ENCODE measurements at regions not wholly inside any gene's neighbourhood (a gene's known extent, or its start where the extent isn't known, plus 50 kb on each side); places are given as distances from the start of the nearest gene placed in this dataset.

DNA sequence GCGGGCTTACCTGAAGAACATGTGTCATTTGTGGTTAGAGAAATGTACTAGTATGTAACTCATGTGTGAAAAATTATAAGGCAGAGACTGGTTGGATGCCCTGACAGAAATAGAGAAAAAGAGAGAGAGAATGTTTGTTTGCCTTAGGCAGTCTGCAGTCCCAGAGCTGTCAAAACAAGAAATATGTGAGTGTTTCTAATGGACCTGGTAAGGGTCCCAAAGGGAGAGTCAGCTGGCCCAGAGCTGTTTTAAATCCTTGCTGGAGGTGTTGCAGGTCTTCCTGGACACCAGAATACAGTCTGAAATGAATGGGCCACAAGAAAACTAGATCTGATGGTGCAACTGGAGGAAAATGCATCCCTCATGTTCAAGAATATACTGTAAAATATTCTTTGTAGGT, 158.3 kb upstream of the OGFRL1 start:
- H3K36me3 ChIP-seq (ENCODE audit: control insufficient read depth in 5 of 5, insufficient read depth in 5 of 5, low read length in 5 of 5) = no peaks in the 10 kb centered on the region
- H3K9ac ChIP-seq (ENCODE audit: low read length in 5 of 5) = no peak overlapping the region
- no peak overlapping the region for H3K27ac ChIP-seq (ENCODE audit: low read depth, low read length)

DNA sequence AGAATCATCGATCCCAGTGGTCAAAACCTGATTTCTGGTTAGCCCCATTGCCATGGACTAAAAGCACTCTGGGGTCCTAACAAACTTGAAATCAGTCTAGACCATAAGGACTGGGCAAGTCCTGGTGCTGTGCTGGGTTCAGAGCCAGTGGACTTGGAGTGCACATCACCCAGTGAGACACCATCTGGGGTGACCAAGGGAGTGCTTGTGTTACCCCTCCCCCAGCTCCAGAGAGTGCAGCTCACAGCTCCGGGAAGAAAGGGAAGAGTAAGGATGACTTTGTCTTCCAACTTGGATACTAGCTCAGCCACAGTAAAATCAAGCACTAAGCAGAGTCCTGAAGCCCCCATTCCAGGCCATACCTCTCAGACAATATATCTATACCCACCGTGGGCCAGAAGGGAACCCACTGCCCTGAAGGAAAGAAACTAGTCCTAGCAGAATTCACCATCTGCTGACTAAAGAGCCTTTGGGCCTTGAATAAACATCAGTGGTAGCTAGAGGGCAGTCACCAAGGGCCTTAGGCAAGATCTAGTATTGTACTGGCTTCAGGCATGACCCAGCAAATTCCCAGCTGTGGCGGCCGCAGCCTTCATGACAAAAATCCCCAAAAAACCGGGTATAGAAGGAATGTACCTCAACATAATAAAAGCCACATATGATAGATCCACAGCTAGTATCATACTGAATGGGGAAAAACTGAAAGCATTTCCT, 153.5 kb upstream of the OGFRL1 start:
- no peak overlapping the region for H3K27ac ChIP-seq (ENCODE audit: low read depth, low read length)
- no peak overlapping the region for H3K9ac ChIP-seq (ENCODE audit: low read length in 5 of 5)

More for the DNA sequence above, 158.3 kb upstream of the OGFRL1 start:
- Histone ChIP-seq H3K9me3 (ENCODE audit: control insufficient read depth in 5 of 5, low read length in 5 of 5) (peaks cover 0 to 7% (median 4%) of the 10 kb centered on the region in 5 donors), H3K4me1 (ENCODE audit: control insufficient read depth in 5 of 5, insufficient read depth in 5 of 5, low read length in 5 of 5) (no peaks in the 10 kb centered on the region), H3K27me3 (ENCODE audit: control insufficient read depth in 5 of 5, insufficient read depth in 4 of 5, low read length in 5 of 5) (no peaks in the 10 kb centered on the region), H3K4me3 (ENCODE audit: low read depth in 1 of 5, low read length in 5 of 5) (no peak overlapping the region)

DNA sequence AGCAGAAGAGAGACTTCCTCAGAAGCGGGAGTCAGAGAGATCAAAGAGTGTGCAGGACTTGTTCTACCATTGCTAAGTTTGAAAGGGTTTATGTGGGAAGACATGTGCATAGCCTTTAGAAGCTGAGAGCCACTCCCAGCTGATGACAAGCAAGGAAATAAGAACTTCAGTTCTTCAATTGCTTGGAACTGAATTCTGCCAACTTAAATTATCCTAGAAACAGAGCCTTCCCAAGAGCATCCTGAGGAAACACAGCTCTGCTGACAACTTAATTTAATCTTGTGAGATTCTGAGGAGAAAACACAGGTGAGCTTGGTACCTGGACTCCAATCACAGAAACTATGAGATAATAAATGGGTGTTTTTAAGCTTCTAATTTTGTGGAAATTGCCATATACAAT, 150.6 kb upstream of the OGFRL1 start:
- Histone ChIP-seq H3K27me3 (ENCODE audit: control insufficient read depth in 5 of 5, insufficient read depth in 4 of 5, low read length in 5 of 5) (no peaks in the 10 kb centered on the region), H3K36me3 (ENCODE audit: control insufficient read depth in 5 of 5, insufficient read depth in 5 of 5, low read length in 5 of 5) (no peaks in the 10 kb centered on the region), H3K4me1 (ENCODE audit: control insufficient read depth in 5 of 5, insufficient read depth in 5 of 5, low read length in 5 of 5) (no peaks in the 10 kb centered on the region), H3K9me3 (ENCODE audit: control insufficient read depth in 5 of 5, low read length in 5 of 5) (no peaks in the 10 kb centered on the region), H3K27ac (ENCODE audit: low read depth, low read length) (no peak overlapping the region), H3K9ac (ENCODE audit: low read length in 5 of 5) (no peak overlapping the region), H3K4me3 (ENCODE audit: low read depth in 1 of 5, low read length in 5 of 5) (no peak overlapping the region)

More for the DNA sequence above, 153.5 kb upstream of the OGFRL1 start:
- no peak overlapping the region for H3K4me3 ChIP-seq (ENCODE audit: low read depth in 1 of 5, low read length in 5 of 5)
- H3K4me1 ChIP-seq (ENCODE audit: control insufficient read depth in 5 of 5, insufficient read depth in 5 of 5, low read length in 5 of 5) = no peaks in the 10 kb centered on the region
- no peaks in the 10 kb centered on the region for H3K27me3 ChIP-seq (ENCODE audit: control insufficient read depth in 5 of 5, insufficient read depth in 4 of 5, low read length in 5 of 5)
- no peaks in the 10 kb centered on the region for H3K9me3 ChIP-seq (ENCODE audit: control insufficient read depth in 5 of 5, low read length in 5 of 5)
- no peaks in the 10 kb centered on the region for H3K36me3 ChIP-seq (ENCODE audit: control insufficient read depth in 5 of 5, insufficient read depth in 5 of 5, low read length in 5 of 5)

DNA sequence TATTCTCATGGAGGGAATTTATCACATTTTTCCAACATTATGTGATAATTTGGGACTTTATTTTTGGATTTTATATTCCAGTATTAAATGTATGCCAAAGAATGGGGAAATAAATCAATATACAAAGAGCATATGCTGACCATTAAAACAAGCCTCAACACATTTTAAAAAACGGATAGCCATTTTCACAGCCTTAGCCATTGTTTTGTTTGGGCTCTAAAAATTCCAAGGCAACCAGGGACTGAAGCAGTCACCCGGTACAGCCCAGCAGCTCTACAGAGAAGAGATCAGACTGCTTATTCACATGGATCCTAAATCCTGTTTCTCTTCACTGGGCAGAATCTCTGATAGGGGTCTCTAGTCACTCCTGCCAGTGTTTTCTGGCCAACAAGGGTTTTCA, 150.2 kb upstream of the OGFRL1 start:
- Histone ChIP-seq H3K9ac (ENCODE audit: low read length in 5 of 5) (no peak overlapping the region), H3K4me1 (ENCODE audit: control insufficient read depth in 5 of 5, insufficient read depth in 5 of 5, low read length in 5 of 5) (no peaks in the 10 kb centered on the region), H3K27ac (ENCODE audit: low read depth, low read length) (no peak overlapping the region), H3K4me3 (ENCODE audit: low read depth in 1 of 5, low read length in 5 of 5) (no peak overlapping the region), H3K9me3 (ENCODE audit: control insufficient read depth in 5 of 5, low read length in 5 of 5) (no peaks in the 10 kb centered on the region), H3K36me3 (ENCODE audit: control insufficient read depth in 5 of 5, insufficient read depth in 5 of 5, low read length in 5 of 5) (no peaks in the 10 kb centered on the region), H3K27me3 (ENCODE audit: control insufficient read depth in 5 of 5, insufficient read depth in 4 of 5, low read length in 5 of 5) (no peaks in the 10 kb centered on the region)

DNA sequence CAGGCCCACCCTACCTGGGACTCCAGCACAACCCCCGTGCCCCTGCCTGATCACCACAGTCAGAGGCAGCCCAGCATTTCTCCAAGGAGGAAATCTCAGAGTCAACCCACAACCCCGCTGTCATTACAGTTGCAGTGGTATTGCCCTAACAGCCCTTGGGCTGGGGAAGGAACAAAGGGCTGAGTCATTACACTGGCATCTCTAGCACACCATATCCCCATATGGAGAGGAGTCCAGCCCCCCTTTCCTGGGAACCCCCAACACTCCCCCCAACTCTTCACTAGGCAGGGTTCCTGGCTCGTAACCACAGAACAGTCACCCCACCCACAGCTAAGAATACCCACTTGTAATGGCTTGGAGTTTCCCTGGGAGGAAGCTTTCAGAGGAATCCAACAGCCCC, 149.4 kb upstream of the OGFRL1 start:
- Histone ChIP-seq H3K27me3 (ENCODE audit: control insufficient read depth in 5 of 5, insufficient read depth in 4 of 5, low read length in 5 of 5) (no peaks in the 10 kb centered on the region), H3K36me3 (ENCODE audit: control insufficient read depth in 5 of 5, insufficient read depth in 5 of 5, low read length in 5 of 5) (no peaks in the 10 kb centered on the region), H3K9me3 (ENCODE audit: control insufficient read depth in 5 of 5, low read length in 5 of 5) (no peaks in the 10 kb centered on the region), H3K9ac (ENCODE audit: low read length in 5 of 5) (no peak overlapping the region), H3K4me1 (ENCODE audit: control insufficient read depth in 5 of 5, insufficient read depth in 5 of 5, low read length in 5 of 5) (no peaks in the 10 kb centered on the region), H3K4me3 (ENCODE audit: low read depth in 1 of 5, low read length in 5 of 5) (no peak overlapping the region), H3K27ac (ENCODE audit: low read depth, low read length) (no peak overlapping the region)

DNA sequence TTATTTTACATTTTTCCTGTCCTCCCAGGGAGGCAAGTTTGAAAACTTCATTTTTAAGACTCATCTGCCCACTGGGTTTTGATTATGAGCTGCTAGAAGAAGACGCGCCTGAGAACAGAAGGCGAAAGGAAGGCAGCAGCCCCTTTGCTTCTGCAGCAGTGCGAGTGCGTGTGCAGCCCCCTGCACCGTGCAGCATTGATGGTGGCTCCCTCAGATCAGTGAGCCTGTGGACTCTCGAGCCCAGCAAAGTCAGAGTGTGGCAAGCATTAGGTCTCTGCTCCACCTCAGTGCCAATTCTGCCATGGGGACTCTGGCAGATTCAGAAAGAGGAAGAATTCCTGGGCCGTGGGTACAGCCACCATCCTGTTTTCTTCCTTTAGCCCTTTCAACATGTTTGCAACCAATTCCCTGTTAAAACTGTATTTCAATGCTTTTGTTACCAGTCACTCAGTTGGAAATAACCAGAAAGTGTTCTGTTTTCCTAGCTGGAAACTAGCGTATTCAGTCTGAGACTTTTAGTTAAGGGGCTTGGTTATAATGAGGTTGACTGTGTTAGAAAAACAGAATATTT, 134.8 kb upstream of the OGFRL1 start:
- H3K27me3 ChIP-seq (ENCODE audit: control insufficient read depth in 5 of 5, insufficient read depth in 4 of 5, low read length in 5 of 5) = no peaks in the 10 kb centered on the region
- no peak overlapping the region for H3K27ac ChIP-seq (ENCODE audit: low read depth, low read length)
- no peak overlapping the region for H3K9ac ChIP-seq (ENCODE audit: low read length in 5 of 5)
- H3K4me3 ChIP-seq (ENCODE audit: low read depth in 1 of 5, low read length in 5 of 5) = no peak overlapping the region
- no peaks in the 10 kb centered on the region for H3K9me3 ChIP-seq (ENCODE audit: control insufficient read depth in 5 of 5, low read length in 5 of 5)
- no peaks in the 10 kb centered on the region for H3K36me3 ChIP-seq (ENCODE audit: control insufficient read depth in 5 of 5, insufficient read depth in 5 of 5, low read length in 5 of 5)
- H3K4me1 ChIP-seq (ENCODE audit: control insufficient read depth in 5 of 5, insufficient read depth in 5 of 5, low read length in 5 of 5) = no peaks in the 10 kb centered on the region

DNA sequence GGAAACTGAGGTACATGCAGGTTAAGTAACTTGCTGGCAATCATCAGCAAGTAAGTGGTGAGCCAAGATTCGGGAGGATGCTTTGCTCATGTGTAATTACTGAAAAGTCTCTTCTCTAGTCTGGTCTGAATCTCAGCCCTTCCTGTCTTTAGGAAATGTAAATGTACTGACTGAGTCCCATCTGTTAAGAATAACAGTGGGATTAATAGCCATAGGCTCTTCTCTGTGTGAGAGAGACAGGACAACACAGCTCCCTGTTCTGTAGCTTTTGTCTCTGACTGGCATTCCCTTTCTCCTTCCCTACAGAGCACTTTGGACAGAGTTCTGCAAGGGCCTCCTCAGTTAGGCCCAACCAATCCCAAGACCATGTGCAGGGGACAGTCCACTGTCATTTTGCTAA, 131.3 kb upstream of the OGFRL1 start:
- Histone ChIP-seq H3K27me3 (ENCODE audit: control insufficient read depth in 5 of 5, insufficient read depth in 4 of 5, low read length in 5 of 5) (no peaks in the 10 kb centered on the region), H3K9ac (ENCODE audit: low read length in 5 of 5) (no peak overlapping the region), H3K27ac (ENCODE audit: low read depth, low read length) (no peak overlapping the region), H3K36me3 (ENCODE audit: control insufficient read depth in 5 of 5, insufficient read depth in 5 of 5, low read length in 5 of 5) (no peaks in the 10 kb centered on the region), H3K4me3 (ENCODE audit: low read depth in 1 of 5, low read length in 5 of 5) (no peak overlapping the region), H3K9me3 (ENCODE audit: control insufficient read depth in 5 of 5, low read length in 5 of 5) (no peaks in the 10 kb centered on the region), H3K4me1 (ENCODE audit: control insufficient read depth in 5 of 5, insufficient read depth in 5 of 5, low read length in 5 of 5) (no peaks in the 10 kb centered on the region)

DNA sequence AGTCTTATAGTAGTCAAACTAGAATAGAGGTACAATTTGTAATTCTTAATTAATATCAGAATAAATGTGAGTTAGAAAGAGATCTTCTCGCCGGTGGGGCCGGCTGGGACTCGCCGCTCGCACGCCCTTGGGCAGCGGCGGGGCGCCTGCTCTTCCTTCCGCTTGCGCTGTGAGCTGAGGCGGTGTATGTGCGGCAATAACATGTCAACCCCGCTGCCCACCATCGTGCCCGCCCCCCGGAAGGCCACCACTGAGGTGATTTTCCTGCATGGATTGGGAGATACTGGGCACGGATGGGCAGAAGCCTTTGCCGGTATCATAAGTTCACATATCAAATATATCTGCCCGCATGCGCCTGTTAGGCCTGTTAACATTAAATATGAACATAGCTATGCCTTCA, 123.7 kb upstream of the OGFRL1 start:
- no peak overlapping the region for H3K27ac ChIP-seq (ENCODE audit: low read depth, low read length)
- H3K27me3 ChIP-seq (ENCODE audit: control insufficient read depth in 5 of 5, insufficient read depth in 4 of 5, low read length in 5 of 5) = no peaks in the 10 kb centered on the region
- no peaks in the 10 kb centered on the region for H3K4me1 ChIP-seq (ENCODE audit: control insufficient read depth in 5 of 5, insufficient read depth in 5 of 5, low read length in 5 of 5)
- H3K9me3 ChIP-seq (ENCODE audit: control insufficient read depth in 5 of 5, low read length in 5 of 5) = no peaks in the 10 kb centered on the region
- no peaks in the 10 kb centered on the region for H3K36me3 ChIP-seq (ENCODE audit: control insufficient read depth in 5 of 5, insufficient read depth in 5 of 5, low read length in 5 of 5)
- no peak overlapping the region for H3K4me3 ChIP-seq (ENCODE audit: low read depth in 1 of 5, low read length in 5 of 5)
- no peak overlapping the region for H3K9ac ChIP-seq (ENCODE audit: low read length in 5 of 5)

DNA sequence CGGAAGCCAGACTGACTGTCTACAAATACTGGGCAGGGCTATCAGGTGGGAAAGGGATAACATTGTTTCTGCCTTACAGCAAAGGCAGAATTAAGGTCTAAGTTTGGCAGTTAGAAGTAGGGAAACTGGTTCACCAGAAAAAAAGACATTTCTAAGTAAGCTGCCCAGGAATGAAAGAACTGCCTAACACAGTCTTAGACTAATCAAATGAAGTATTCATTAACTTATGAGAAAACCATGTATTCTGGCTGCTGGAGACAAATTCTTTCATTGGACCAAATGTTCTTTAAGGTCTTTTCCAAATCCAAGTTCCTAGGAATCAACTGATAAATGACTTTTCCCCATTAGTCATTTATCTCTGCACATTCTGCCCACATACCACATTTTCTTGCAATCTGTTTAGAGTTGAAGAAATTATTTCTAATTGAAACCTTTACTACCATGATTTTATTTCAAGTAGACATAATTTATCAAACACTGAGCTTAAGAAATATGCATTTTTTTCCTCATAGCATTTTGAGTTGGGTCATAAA, 120.3 kb upstream of the OGFRL1 start:
- no peak overlapping the region for H3K9ac ChIP-seq (ENCODE audit: low read length in 5 of 5)

DNA sequence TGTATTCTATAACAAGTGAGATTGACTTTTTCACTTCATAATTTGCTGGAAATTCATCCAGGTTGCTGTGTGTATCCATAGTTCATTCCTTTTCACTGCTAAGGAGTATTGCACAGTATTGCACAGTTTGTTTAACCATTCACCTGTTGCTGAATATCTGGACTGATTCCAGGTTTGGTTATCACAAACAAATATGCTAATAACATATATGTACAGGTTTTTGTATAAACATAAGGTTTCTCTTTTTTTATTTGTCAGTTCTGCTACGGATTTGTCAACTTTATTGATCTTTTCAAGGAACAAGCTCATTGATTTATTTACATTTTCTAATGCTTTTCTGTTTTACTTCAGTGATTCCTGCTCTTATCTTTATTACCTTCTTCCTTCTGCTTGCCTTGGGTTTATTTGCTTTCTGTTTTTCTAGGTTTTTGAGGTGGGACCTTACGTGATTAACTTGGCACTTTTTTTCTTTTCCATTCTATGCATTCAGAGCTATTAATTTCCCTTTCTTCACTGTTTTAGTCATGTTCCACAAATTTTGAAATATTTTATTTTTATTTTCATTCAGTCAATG, 117.0 kb upstream of the OGFRL1 start:
- Histone ChIP-seq H3K27me3 (ENCODE audit: control insufficient read depth in 5 of 5, insufficient read depth in 4 of 5, low read length in 5 of 5) (no peaks in the 10 kb centered on the region), H3K4me3 (ENCODE audit: low read depth in 1 of 5, low read length in 5 of 5) (no peak overlapping the region)

More for the DNA sequence above, 120.3 kb upstream of the OGFRL1 start:
- Histone ChIP-seq H3K4me1 (ENCODE audit: control insufficient read depth in 5 of 5, insufficient read depth in 5 of 5, low read length in 5 of 5) (no peaks in the 10 kb centered on the region), H3K9me3 (ENCODE audit: control insufficient read depth in 5 of 5, low read length in 5 of 5) (no peaks in the 10 kb centered on the region), H3K4me3 (ENCODE audit: low read depth in 1 of 5, low read length in 5 of 5) (no peak overlapping the region), H3K27ac (ENCODE audit: low read depth, low read length) (no peak overlapping the region), H3K27me3 (ENCODE audit: control insufficient read depth in 5 of 5, insufficient read depth in 4 of 5, low read length in 5 of 5) (no peaks in the 10 kb centered on the region), H3K36me3 (ENCODE audit: control insufficient read depth in 5 of 5, insufficient read depth in 5 of 5, low read length in 5 of 5) (no peaks in the 10 kb centered on the region)

More for the DNA sequence above, 117.0 kb upstream of the OGFRL1 start:
- no peak overlapping the region for H3K9ac ChIP-seq (ENCODE audit: low read length in 5 of 5)
- H3K9me3 ChIP-seq (ENCODE audit: control insufficient read depth in 5 of 5, low read length in 5 of 5) = no peaks in the 10 kb centered on the region
- H3K27ac ChIP-seq (ENCODE audit: low read depth, low read length) = no peak overlapping the region
- no peaks in the 10 kb centered on the region for H3K4me1 ChIP-seq (ENCODE audit: control insufficient read depth in 5 of 5, insufficient read depth in 5 of 5, low read length in 5 of 5)
- H3K36me3 ChIP-seq (ENCODE audit: control insufficient read depth in 5 of 5, insufficient read depth in 5 of 5, low read length in 5 of 5) = no peaks in the 10 kb centered on the region

Data from subcutaneous abdominal adipose tissue (tissue), 5 donors.